ENCODE measurements at regions not wholly inside any gene's neighbourhood (a gene's known extent, or its start where the extent isn't known, plus 50 kb on each side); places are given as distances from the start of the nearest gene placed in this dataset.
"Not testable (repeated sequence)": the region's sequence is repeated elsewhere in the genome, so short reads cannot be mapped to it uniquely, and the experiment has no call there.

DNA sequence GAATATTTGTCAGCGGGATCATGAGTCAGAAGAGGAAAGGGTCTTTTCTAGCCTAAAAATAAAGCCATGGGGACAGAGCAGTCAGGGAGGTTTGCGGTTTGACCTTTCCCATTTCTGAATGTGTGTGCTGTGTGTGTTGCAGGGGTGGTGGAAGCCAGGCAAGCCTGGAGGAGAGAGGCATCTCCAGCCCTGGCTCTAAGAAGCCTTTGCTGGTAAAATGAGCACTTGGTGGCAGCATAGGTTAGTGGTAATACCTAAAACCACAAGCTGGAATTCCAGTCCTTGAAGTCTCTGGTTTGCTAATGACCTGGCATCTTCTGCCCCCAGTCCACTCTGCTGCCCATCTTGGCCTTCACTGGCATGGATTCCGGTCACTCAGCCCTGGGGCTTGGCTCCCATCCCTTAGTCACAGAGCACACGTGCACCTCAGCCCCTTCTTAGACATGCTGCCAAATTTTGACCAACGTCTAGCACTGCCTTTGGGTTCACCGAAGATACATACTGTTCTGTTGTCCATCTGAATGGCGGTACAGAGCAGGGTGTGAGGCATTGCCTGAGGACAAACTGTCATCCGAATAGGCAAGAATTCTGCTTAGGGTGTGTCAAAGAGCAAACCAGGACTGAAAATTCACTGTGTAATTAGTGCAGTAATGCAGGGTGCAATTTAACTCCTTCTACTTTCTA is 52.7 kb downstream of the KCNA5 start:
- H3K4me3 Mint-ChIP-seq: no peak overlapping the region
- no peaks in the 10 kb centered on the region for H3K9me3 ChIP-seq (ENCODE audit: control insufficient read depth, low read length, poor library complexity, severe bottlenecking)
- DNase-seq (no peak), ATAC-seq (no peak)
- peaks cover 79% of the 10 kb centered on the region for H3K27me3 Mint-ChIP-seq
- no peaks in the 10 kb centered on the region for H3K36me3 Mint-ChIP-seq (ENCODE audit: low read depth)
- H3K27ac Mint-ChIP-seq: no peak overlapping the region
- H3K4me1 Mint-ChIP-seq: no peaks in the 10 kb centered on the region

DNA sequence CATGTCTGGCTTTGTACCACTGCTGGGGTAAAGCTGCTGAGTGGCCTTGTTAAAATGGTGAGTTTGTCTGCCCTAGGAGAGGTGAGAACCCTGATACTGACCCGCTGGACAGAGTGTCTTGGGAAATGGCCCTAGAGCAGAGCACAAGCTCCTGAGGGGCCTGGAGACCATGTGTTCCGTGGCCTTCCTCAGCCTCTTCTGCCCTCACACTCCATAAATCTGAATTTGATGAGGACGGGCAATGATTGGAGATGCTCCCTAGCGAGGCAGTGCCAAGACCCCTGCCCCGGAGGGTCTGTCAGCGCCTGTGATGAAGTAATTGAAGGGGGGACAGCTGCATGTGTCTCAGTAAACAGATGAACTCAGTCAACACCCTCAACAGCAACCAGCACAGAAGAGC is 54.1 kb downstream of the KCNA5 start:
- no peak for DNase-seq
- no peaks in the 10 kb centered on the region for H3K9me3 ChIP-seq (ENCODE audit: control insufficient read depth, low read length, poor library complexity, severe bottlenecking)
- no peak overlapping the region for H3K27ac Mint-ChIP-seq
- no peak overlapping the region for H3K4me3 Mint-ChIP-seq
- H3K36me3 Mint-ChIP-seq (ENCODE audit: low read depth): no peaks in the 10 kb centered on the region
- no peaks in the 10 kb centered on the region for H3K4me1 Mint-ChIP-seq
- no peak for ATAC-seq
- peaks cover 71% of the 10 kb centered on the region for H3K27me3 Mint-ChIP-seq

DNA sequence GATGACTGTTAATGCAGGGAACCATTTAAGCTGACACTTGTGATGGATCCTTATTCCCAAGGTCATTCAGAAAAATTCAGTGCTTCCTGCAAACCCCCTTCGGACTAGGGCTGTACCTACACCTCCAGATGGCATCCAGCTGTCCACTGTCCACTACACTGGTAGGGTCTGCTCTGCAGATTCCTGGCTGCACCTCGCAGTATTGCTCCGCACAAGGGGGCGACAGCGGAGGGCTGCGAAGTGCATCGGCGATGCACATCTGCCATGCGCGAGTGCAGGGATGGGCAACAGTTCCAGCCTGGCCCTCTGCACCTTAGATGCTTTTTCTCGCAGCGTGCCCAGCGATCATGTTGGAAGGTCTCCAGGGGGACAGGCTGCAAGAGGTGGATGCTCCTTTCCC is 55.5 kb downstream of the KCNA5 start:
- ATAC-seq (no peak), DNase-seq (no peak)
- Mint-ChIP-seq H3K4me1 (no peaks in the 10 kb centered on the region), H3K27me3 (peaks cover 65% of the 10 kb centered on the region), H3K27ac (no peak overlapping the region), H3K36me3 (ENCODE audit: low read depth) (no peaks in the 10 kb centered on the region), H3K4me3 (no peak overlapping the region)
- no peaks in the 10 kb centered on the region for H3K9me3 ChIP-seq (ENCODE audit: control insufficient read depth, low read length, poor library complexity, severe bottlenecking)

DNA sequence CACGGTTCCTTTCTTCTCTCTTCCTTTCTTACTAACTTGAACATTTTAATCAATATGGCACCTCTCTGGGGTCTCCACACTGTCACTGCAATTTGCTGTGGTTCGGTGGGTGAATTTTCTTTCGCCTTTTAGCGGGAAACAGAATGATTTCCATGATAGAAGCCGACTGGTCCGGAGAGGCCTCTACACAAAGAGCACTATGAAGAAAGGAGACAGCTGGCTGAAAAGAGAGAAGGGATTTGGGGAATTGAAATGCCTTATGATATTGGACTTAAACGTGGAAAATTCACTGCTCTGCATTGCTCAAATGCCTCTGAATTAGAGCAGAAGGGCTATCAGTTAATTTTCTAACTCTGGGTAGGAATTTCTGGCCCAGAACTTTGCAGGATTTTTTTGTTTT is 55.9 kb downstream of the KCNA5 start:
- Mint-ChIP-seq H3K27ac (no peak overlapping the region), H3K36me3 (ENCODE audit: low read depth) (no peaks in the 10 kb centered on the region)
- no peak for ATAC-seq

DNA sequence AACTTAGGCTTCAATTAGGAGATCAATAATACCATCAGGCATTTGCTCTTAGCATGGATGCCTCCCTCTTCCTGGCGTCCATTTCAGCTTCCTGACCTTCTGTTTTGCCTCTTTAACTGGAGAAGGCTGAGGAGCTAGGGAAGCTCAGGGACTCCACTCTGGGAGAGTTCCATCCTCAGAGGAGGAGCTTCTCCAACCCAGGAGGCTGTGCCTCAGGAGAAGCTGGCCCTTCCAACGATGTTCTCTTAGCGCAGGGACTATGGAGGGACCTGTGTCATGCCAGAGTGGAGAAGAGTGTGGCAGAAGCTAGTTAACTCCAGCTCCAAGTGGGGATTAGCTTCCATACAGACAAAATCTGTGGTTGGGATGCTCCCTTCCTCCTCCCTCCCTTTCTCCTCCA is 58.0 kb downstream of the KCNA5 start:
- no peak for DNase-seq
- Mint-ChIP-seq H3K4me3 (no peak overlapping the region), H3K27me3 (peaks cover 44% of the 10 kb centered on the region), H3K4me1 (no peaks in the 10 kb centered on the region), H3K27ac (no peak overlapping the region), H3K36me3 (ENCODE audit: low read depth) (no peaks in the 10 kb centered on the region)
- no peak for ATAC-seq
- H3K9me3 ChIP-seq (ENCODE audit: control insufficient read depth, low read length, poor library complexity, severe bottlenecking): no peaks in the 10 kb centered on the region

More for the DNA sequence above, 55.9 kb downstream of the KCNA5 start:
- peaks cover 63% of the 10 kb centered on the region for H3K27me3 Mint-ChIP-seq
- H3K4me1 Mint-ChIP-seq: no peaks in the 10 kb centered on the region
- H3K4me3 Mint-ChIP-seq: no peak overlapping the region
- no peak for DNase-seq
- H3K9me3 ChIP-seq (ENCODE audit: control insufficient read depth, low read length, poor library complexity, severe bottlenecking): no peaks in the 10 kb centered on the region

DNA sequence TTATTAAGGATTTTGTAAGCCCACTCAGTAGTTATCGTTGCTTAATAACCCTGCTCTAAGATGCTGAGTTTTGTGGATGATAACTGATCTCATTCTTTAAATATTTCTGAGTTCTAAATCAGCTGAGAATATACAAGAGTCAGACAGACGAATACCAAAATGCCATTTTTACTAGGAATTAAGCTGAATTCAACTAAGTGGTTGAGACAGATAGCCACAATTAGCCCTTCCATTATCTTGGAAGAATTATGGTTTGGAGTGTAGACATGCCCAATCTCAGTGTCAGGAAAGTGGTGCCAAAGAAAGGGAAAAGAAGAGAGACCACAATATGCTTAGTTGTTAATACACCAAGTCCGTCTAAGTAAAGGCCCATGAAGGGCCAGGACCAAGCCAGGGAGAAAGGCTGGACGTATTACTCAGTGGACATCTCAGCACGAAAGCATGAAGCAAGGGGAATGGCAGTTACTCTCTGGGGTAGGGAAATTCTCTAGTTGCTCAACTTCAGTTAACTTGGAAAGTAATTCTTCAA is 58.6 kb downstream of the KCNA5 start:
- H3K4me3 Mint-ChIP-seq: no peak overlapping the region
- ATAC-seq (no peak), DNase-seq (no peak)
- H3K36me3 Mint-ChIP-seq (ENCODE audit: low read depth): no peaks in the 10 kb centered on the region
- no peak overlapping the region for H3K27ac Mint-ChIP-seq
- H3K4me1 Mint-ChIP-seq: no peaks in the 10 kb centered on the region
- H3K9me3 ChIP-seq (ENCODE audit: control insufficient read depth, low read length, poor library complexity, severe bottlenecking): no peaks in the 10 kb centered on the region
- H3K27me3 Mint-ChIP-seq: peaks cover 41% of the 10 kb centered on the region

DNA sequence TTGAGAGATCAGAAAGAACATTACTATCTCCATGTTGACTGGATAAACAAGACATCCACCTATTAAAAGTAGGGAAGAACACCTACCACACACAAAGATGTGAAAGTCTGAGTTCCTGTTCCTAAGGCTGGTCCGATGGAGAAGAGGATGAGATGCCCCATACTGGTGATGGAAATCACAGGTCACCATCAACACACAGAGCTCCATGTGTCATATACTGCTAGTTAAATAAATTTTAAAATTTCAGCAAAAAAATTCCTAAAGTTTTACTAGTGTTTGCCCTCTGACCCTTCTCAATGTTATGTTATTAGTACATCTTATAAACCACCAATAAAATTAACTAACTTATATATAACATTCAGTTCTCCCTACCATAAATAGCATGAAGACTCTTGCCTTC is 59.1 kb downstream of the KCNA5 start:
- no peak for ATAC-seq
- Mint-ChIP-seq H3K27ac (no peak overlapping the region), H3K4me3 (no peak overlapping the region)

DNA sequence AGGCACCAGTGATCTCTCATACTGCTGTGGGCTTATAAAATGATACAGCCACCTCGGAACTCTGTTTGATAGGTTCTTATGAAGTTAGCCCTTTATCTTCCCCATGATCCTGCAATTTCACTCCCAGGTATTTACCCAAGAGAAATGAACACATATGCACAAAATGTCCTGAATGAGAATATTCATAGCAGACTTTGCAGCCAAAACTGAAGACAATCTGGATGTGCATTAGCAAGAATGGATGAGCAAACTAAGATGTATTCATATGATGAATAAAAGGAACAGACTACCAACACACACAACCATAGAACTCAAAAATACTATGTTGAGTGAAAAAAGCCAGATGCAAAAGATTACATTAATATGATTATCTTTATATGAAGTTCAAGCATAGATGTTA is 66.7 kb downstream of the KCNA5 start:
- DNase-seq (no peak), ATAC-seq (no peak)
- Mint-ChIP-seq H3K36me3 (ENCODE audit: low read depth) (no peaks in the 10 kb centered on the region), H3K4me3 (no peak overlapping the region), H3K27ac (no peak overlapping the region), H3K4me1 (no peaks in the 10 kb centered on the region), H3K27me3 (peaks cover 39% of the 10 kb centered on the region)
- no peaks in the 10 kb centered on the region for H3K9me3 ChIP-seq (ENCODE audit: control insufficient read depth, low read length, poor library complexity, severe bottlenecking)

More for the DNA sequence above, 59.1 kb downstream of the KCNA5 start:
- H3K9me3 ChIP-seq (ENCODE audit: control insufficient read depth, low read length, poor library complexity, severe bottlenecking): no peaks in the 10 kb centered on the region
- no peak for DNase-seq
- H3K27me3 Mint-ChIP-seq: peaks cover 36% of the 10 kb centered on the region
- no peaks in the 10 kb centered on the region for H3K4me1 Mint-ChIP-seq
- no peaks in the 10 kb centered on the region for H3K36me3 Mint-ChIP-seq (ENCODE audit: low read depth)

DNA sequence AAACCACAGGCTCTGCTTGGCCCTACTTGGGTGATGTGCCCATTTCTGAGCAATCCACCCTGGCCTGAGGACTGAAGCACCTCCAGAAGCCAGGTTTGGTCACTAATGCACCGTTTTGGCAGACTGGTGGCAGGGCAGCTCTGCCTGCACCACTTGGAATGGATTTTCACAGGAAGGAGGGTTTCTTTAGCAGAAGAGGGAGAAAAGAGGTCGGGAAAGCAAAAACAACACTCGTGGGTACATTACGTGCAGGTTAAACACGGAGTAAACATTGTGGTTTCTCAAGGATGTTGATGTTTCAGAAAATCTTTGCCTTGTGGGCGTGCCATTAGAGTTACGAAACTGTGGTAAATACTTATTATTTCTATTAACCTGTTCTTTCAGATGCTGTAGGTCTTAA is 70.8 kb downstream of the KCNA5 start:
- DNase-seq (no peak), ATAC-seq (no peak)
- Mint-ChIP-seq H3K4me3 (no peak overlapping the region), H3K4me1 (no peaks in the 10 kb centered on the region), H3K36me3 (ENCODE audit: low read depth) (no peaks in the 10 kb centered on the region), H3K27me3 (peaks cover 30% of the 10 kb centered on the region), H3K27ac (no peak overlapping the region)
- no peaks in the 10 kb centered on the region for H3K9me3 ChIP-seq (ENCODE audit: control insufficient read depth, low read length, poor library complexity, severe bottlenecking)

DNA sequence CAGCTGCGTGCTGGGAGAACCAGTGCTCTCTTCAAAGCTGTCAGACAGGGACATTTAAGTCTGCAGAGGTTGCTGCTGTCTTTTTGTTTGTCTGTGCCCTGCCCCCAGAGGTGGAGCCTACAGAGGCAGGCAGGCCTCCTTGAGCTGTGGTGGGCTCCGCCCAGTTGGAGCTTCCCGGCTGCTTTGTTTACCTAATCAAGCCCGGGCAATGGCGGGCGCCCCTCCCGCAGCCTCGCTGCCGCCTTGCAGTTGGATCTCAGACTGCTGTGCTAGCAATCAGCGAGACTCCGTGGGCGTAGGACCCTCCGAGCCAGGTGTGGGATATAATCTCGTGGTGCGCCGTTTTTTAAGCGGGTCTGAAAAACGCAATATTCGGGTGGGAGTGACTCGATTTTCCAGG is 78.1 kb downstream of the KCNA5 start:
- H3K27me3 Mint-ChIP-seq; H3K4me1 Mint-ChIP-seq; DNase-seq; H3K36me3 Mint-ChIP-seq (ENCODE audit: low read depth); H3K4me3 Mint-ChIP-seq; H3K27ac Mint-ChIP-seq; ATAC-seq; H3K9me3 ChIP-seq (ENCODE audit: control insufficient read depth, low read length, poor library complexity, severe bottlenecking): not testable (repeated sequence)

DNA sequence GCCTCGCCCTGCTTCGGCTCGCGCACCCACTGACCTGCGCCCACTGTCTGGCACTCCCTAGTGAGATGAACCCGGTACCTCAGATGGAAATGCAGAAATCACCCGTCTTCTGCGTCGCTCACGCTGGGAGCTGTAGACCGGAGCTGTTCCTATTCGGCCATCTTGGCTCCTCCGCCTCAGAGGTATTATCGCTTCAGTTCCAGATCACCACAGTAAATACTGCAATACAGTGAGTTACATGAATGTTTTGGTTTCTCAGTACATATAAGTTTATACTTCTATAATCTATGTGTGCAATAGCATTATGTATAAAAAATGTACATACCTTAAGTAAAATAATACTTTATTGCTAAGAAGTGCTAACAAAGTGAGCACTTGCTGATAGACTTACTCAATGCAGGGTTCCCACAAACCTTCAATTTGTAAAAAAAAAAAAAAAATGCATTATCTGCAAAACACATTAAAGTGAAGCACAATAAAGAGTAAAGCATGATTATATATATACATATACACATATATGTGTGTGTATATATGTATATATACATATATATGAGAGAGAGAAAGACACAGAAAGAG is 78.7 kb downstream of the KCNA5 start:
- H3K27me3 Mint-ChIP-seq; DNase-seq; H3K4me1 Mint-ChIP-seq; H3K36me3 Mint-ChIP-seq (ENCODE audit: low read depth); H3K27ac Mint-ChIP-seq; ATAC-seq; H3K9me3 ChIP-seq (ENCODE audit: control insufficient read depth, low read length, poor library complexity, severe bottlenecking); H3K4me3 Mint-ChIP-seq: not testable (repeated sequence)

DNA sequence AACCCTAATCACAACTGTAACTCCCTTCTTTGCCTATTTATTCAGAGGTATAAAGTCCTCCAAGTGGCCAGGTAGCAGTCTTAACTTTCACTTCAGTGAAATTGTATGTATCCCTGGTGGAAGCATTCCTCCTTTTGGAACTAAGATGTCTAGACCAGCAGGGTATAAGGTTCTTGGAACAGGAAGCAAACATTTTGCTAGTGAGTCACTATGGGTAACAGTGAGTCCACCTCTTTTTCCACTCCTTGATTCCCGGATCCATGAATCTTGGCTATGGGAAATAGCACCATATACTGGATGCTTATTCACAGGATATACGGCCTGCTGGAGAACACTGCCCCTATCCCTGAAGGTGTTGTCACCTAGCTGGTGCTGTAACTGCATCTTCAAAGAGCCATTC is 80.2 kb downstream of the KCNA5 start:
- no peak for DNase-seq
- ATAC-seq: no peak
- Mint-ChIP-seq H3K4me1 (no peaks in the 10 kb centered on the region), H3K36me3 (ENCODE audit: low read depth) (peaks cover 2% of the 10 kb centered on the region), H3K27ac (no peak overlapping the region), H3K4me3 (no peak overlapping the region), H3K27me3 (peaks cover 8% of the 10 kb centered on the region)
- H3K9me3 ChIP-seq (ENCODE audit: control insufficient read depth, low read length, poor library complexity, severe bottlenecking): no peaks in the 10 kb centered on the region

DNA sequence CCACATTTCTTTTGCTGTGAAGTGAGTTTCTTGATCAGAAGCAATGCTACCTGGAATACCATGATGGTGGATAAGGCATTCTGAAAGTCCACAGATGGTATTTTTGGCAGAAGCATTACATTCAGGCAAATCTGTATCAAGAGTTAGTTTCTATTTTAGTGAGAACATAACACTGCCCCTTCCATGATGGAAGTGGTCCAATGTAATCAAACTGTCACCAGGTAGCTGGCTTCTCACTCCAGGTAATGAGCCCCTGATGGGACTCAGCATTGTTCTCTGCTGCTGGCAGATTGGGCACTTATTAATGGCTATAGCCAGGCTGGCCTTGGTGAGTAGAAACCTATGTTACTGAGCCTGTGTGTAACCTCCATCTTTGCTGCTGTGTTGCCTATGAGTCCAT is 80.7 kb downstream of the KCNA5 start:
- Mint-ChIP-seq H3K27ac (no peak overlapping the region), H3K27me3 (peaks cover 13% of the 10 kb centered on the region), H3K4me3 (no peak overlapping the region), H3K4me1 (no peaks in the 10 kb centered on the region), H3K36me3 (ENCODE audit: low read depth) (peaks cover 2% of the 10 kb centered on the region)
- ATAC-seq (no peak), DNase-seq (no peak)
- no peaks in the 10 kb centered on the region for H3K9me3 ChIP-seq (ENCODE audit: control insufficient read depth, low read length, poor library complexity, severe bottlenecking)

DNA sequence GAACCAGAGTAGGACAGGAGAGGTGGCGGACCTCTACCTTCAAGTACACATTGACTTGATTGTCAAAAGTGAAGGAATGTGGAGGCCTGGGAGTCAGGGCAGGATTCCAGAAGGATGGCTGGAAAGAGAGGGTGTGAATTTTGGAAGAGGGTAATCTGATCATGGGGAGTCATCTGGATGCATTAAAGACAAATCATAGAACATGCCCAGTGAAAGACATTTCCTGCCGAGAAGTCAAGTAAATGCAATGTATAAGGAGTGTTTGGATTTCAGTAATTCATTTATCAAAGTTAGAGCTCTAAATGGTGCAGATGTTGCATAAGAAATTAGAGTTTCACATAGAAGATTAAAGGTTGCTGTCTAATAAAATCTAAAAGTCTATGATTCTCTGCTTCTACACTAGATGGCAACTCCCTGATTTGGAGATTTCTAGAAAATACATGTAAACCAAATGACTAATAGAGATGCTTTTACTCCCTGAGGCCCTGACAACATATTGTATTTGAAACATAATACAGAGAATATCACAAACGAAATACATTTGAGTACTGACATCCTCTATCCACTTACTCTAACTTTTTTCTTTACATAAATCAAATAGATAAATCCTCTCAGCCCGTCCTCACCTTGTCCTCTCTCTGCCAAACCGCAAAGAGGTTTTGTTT is 91.3 kb downstream of the KCNA5 start:
- Mint-ChIP-seq H3K27me3 (peaks cover 51% of the 10 kb centered on the region), H3K36me3 (ENCODE audit: low read depth) (no peaks in the 10 kb centered on the region), H3K4me3 (no peak overlapping the region), H3K27ac (no peak overlapping the region), H3K4me1 (no peaks in the 10 kb centered on the region)
- H3K9me3 ChIP-seq (ENCODE audit: control insufficient read depth, low read length, poor library complexity, severe bottlenecking): no peaks in the 10 kb centered on the region
- no peak for DNase-seq
- no peak for ATAC-seq
